ELR (cell line): ENCODE measurements at regions not wholly inside any gene's neighbourhood (a gene's known extent, or its start where the extent isn't known, plus 50 kb on each side); places are given as distances from the start of the nearest gene placed in this dataset.
A peak's percentile ranks its signal among the peaks of the same experiment; 100 is the strongest.
"Not testable (repeated sequence)": the region's sequence is repeated elsewhere in the genome, so short reads cannot be mapped to it uniquely, and the experiment has no call there.

Experiments
- DNase-seq: peaks from one replicate; pipeline ENCODE4 v3.0.0-alpha.2; 2015; ENCODE audit warnings: low read depth

GRCh38 chr4:79609817-79610216 lies 201.8 kb upstream of the GK2 start:
- no peak for DNase-seq

DNA sequence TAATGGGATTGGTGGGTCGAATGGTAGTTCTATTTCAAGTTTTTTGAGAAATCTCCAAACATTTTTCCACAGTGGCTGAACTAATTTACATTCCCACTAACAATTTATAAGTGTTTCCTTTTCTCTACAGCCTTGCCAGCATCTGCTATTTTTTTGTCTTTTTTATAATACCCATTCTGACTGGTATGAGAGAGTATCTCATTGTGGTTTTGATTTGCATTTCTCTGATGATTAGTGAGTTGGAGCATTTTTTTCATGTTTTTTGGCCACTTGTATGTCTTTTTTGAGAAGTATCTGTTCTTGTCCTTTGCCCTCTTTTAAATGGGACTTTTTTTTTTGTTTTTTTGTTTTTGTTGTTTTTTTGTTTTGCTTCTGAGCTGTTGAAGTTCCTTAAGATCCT lies 200.0 kb upstream of the GK2 start:
- no peak for DNase-seq

DNA sequence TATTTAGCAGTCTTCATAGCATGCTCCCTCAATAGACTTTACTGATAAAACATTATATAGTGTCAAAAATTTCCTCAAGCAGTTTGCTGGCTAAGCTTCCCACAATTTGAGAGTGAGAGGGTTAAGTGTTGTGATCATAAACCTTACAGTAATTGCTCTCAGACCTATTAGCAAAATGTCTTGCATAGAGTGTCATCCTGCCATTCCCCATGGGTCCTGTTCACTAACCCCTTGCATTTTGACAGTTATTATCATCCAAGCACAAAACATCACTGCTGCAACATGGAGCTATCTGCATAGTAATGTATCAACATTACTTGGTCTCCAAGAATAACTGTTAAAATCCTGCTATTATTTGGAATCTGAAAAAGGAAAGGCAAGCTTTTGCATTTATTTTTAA lies 196.1 kb upstream of the GK2 start:
- DNase-seq, result no peak

DNA sequence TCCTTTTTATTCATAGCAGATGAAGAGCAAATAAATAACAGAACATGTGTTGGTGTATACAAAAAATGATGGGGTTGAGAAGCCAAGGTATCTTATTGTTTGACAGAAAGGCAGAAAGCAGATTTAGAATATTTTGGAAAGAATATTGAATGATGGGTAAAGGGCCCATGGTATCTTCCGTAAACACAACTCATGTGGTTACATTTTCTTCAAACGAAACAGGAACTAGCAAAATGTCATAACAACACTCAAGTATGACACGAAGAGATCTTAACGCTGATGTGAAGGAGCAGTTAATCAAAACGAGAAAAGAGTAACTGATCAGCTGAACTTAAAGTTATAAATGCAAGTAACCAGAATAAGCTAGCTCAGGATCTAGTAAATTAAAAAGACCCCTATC lies 195.7 kb upstream of the GK2 start:
- DNase-seq, result no peak

DNA sequence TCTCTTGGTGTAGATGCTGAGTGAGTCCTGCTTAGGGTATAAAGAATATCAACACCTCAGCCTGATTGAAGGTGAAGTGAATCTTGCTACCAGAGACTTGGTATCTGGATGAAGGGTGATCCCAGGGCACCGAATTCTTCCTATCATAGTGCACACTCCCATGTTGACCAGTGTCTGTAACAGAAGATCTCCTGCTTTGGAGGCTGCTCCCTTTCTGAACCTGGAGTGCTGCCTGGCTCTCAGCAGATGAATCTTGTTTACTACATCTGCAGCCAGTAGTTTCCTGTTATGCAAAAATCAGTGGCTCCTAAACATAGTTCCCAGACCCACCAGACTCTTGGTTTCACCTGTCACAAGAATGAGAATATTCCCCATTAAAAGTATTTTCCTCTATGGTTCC lies 191.7 kb upstream of the GK2 start:
- no peak for DNase-seq

DNA sequence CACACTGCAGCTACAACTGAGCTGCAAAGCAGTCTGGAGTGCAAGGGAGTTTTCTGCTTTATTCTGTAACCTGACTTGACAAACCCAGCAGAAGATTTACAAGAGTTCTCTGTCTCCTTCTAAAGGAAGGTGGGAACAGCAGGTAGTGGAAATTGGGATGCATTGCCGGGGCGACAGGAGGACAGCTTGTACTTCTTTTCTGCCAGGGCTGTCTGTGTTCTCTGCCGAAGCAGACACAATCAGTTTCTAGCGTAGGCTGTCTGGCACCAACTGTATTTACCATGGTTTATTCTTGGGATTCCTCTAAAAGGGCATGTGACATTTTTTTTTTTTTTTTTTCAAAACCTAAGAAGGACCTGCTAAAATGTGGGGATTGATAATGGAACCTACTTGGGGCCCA lies 190.8 kb upstream of the GK2 start:
- DNase-seq, result no peak

DNA sequence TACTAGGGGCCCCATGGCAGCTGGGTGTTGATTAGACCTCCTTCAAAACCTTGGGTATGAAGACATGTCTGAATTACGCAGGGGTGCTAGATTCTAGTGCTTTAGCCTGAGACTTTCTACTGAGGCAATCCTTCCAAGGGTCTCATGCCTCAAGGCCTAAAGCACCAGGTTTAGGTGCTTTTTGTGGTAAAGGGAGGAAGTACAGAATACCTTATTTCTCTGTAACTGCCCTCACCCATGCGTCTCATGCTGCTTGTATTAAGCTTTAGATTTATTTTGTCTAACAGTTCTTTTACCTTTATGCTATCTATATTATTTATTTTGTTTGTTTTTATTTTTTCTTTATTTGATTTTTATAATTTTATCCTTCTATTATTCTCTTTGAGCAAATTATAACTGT lies 190.2 kb upstream of the GK2 start:
- DNase-seq, result no peak

GRCh38 chr4:79597266-79597665 lies 189.2 kb upstream of the GK2 start:
- DNase-seq, result peak; percentile 6

GRCh38 chr4:79592218-79592617 lies 184.2 kb upstream of the GK2 start:
- DNase-seq, result not testable (repeated sequence)

GRCh38 chr4:79588679-79589078 lies 180.7 kb upstream of the GK2 start:
- peak; percentile 13 for DNase-seq

DNA sequence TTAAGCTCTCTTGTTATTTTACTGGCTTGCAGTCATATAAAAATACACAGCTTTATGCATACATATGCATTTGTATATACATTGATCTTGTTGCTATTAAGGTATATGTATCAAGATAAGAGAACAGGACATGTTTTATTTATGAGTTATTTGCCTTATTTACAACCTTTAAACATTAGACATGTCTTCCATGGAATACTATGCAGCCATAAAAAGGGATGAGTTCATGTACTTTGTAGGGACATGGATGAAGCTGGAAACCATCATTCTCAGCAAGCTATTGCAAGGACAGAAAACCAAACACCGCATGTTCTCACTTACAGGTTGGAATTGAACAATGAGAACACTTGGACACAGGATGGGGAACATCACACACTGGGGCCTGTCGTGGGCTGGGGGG lies 179.2 kb upstream of the GK2 start:
- not testable (repeated sequence) for DNase-seq

DNA sequence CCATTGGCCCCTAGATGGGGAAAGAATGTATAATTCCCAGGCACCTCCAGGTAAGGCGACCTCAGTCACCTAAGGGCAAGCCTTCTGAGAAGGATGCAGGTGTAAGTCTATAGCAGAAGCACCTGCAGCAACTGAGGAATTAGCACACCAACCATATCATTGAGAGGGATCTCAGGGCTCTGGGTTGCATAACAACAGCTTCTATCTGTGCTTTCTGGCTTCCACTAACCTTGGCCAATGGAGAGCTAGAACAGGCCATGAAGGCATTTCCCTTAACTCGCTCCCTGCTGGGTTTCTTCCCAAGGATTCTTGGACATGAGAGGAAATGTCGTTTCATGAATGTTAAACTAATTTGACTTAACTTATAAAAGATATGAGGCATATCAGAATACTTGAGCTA lies 177.8 kb upstream of the GK2 start:
- DNase-seq, result no peak

DNA sequence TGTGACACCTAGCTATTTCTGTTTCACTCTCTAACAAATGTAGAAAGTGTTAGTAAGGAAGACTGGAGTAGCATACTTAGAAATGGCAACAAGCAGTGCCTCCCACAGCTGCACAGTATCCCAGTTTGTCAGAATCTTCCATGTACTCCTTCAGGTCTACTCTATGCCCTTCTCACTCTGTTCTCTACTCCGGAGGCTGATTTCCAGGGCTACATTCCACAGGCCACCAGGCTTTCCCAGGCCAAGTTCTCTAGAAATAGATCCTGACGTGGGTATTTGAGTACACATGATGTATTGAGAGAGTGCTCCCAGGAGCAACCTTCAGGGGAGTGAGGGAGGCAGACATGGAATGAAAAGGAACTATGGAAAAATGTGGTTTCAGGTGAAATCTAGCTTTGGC lies 177.3 kb upstream of the GK2 start:
- DNase-seq, result no peak

GRCh38 chr4:79584902-79585301 lies 176.9 kb upstream of the GK2 start:
- no peak for DNase-seq

- DNase-seq, result no peak
Observed at GRCh38 chr4:79584352-79584751, 176.3 kb upstream of the GK2 start.

DNA sequence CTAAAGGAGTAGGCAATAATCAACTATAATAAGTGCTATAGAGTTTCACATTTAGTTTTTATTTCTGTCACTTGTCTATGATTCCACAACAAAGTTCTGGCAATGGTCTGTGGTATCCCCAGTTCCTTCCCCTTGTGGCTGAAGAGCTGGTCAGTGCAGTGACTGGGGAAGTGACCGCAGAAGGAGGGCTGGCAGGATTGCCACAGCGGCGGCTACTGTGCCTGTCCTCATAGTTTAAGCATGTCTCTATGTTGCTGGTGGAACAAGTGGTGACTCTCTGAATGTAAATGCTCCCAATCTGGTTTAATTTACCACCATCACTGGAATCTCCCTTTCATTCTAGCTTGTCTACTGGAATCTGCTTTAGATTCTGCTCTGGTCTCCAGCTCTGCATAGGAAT lies 170.6 kb upstream of the GK2 start:
- DNase-seq, result no peak

DNA sequence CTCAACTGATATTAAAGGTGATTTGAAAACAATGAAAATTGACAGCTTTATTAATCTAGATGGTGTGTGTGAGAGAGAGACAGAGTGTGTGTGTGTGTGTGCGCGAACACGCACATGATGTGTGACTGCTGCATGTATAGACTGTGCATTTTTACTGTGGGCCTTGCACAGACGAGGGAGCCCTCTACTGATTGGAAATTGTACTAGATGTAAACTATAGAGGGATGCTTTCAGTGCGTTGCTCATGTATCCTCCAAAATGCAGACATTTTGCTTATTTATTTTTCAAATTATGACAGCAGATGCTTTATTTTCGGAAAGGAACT lies 168.4 kb upstream of the GK2 start:
- peak; percentile 42 for DNase-seq

- no peak for DNase-seq
Observed at GRCh38 chr4:79575709-79576428, 167.8 kb upstream of the GK2 start.

DNA sequence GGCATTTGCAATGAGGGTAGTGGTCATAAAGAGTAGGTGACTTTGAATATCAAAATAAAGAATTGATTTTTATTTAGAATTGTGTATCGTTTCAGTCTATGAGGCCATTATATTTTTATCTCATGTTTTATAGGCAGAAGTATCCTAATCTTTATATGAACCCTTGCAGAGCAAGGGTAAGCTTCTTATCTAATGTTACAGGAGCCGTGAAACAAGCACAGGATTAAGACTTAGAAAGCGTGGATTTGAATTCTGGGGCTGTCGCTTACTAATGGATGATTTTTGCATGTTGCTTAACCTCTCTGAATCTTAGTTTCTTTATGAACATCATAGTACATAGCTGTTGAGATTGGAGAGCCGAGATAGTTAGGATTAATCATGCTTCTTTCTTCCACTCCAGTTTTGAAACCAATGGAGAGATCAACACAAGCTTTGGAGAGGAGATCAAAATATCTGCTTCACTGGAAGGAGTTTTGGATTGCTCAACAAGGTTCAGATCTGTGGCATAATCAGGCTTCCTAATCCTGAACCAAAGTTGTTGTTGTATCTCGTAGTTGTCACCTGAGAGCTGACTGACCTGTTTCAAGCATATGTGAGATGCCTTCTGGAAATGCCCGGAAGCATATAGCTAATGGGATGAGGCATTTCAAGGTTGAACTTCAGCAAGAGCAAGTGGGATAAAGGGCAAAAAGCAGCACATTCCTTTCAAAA lies 166.9 kb upstream of the GK2 start:
- no peak for DNase-seq

DNA sequence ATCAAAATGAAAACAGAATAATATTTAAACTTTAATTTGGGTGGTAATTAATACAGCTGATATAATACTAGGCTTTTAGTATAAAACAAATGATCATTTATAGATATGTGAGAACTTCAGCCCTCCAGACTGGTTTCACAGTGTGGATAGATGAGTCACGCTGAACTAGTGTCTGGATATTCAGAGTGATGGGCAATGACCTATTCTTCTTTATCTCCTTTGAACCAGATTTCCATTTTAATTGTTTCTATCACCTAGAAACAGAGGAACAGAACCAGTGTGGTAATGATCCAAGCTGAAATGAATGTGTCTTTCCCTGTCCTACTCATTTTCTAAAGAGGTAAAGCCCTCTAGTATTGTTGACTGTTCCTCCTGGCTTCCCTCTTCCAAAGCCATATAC lies 155.2 kb upstream of the GK2 start:
- no peak for DNase-seq

DNA sequence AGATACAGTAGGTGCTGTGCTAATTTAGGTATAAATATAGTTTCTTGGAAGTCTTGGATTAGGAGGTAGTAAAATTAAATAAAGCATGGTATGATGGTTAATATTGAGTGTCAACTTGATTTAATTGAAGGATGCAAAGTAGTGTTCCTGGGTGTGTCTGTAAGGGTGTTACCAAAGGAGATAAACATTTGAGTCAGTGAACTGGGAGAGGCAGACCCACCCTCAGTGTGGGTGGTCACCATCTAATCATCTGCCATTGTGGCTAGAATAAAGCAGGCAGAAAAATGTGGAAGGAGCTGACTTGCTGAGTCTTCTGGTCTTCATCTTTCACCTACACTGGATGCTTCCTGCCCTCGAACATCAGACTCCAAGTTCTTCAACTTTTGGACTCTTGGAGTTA lies 153.7 kb upstream of the GK2 start:
- no peak for DNase-seq

- not testable (repeated sequence) for DNase-seq
Observed at GRCh38 chr4:79559398-79559797, 151.4 kb upstream of the GK2 start.

GRCh38 chr4:79552311-79552710 lies 144.3 kb upstream of the GK2 start:
- DNase-seq, result no peak

DNA sequence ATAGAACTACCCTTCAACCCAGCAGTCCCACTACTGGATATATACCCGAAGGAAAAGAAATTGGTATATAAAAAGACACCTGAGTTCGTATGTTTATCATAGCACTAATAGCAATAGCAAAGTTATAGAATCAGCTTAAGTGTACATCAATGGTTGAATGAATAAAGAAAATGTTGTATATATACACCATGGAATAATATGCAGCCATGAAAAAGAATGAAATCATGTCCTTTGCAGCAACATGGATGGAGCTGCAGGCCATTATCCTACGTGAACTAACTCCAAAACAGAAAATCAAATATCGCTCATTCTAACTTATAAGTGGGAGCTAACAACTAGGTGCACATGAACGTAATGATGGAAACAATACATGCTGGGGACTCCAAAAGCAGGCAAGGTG lies 143.5 kb upstream of the GK2 start:
- DNase-seq, result no peak
